Suprapubic skin (tissue), 4 donors: ENCODE measurements at regions not wholly inside any gene's neighbourhood (a gene's known extent, or its start where the extent isn't known, plus 50 kb on each side); places are given as distances from the start of the nearest gene placed in this dataset.

ENCODE experiments used
- CTCF ChIP-seq, 2 donors: fragments of 200-600 bp in 1 of 2; fragments of 450-650 bp in 1 of 2; sonication (generic) in 1 of 2; IDR thresholded peaks; one replicate each; pipeline ENCODE4 v1.5.1; 2016 to 2019; ENCODE audit warnings: antibody characterized with exemption in 2 of 2, mild to moderate bottlenecking in 1 of 2, moderate library complexity in 1 of 2
- POLR2A ChIP-seq, 2 donors: fragments of 450-650 bp; IDR thresholded peaks; one replicate each; pipeline ENCODE4 v1.6.1; 2017; ENCODE audit warnings: antibody characterized with exemption in 2 of 2, mild to moderate bottlenecking in 2 of 2, moderate library complexity in 2 of 2
- POLR2AphosphoS5 ChIP-seq, 3 donors: sonication (generic); formaldehyde crosslinking; IDR thresholded peaks; one replicate each; pipeline ENCODE4 v1.6.1; 2017; ENCODE audit warnings: antibody characterized with exemption in 3 of 3

DNA sequence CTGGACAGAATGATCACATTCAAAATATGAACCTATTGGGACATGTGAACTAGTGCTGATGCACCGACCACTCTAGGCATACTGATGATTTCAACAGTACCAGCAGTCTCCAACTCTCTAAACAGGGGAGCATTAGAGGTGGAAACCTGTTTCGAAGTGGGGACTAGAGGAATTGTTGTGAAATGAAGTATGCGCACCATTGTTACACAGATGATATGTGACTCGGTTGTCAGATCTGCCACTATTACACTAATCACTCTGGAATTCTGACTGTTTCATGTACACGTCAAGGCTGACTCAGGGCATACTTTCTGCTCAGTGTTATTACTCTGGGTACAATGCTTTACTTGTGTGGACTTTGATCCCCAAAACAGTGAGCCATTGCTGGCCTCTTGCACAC, 198.2 kb upstream of the UBE2E2 start:
- TF ChIP-seq POLR2AphosphoS5 (IDR thresholded peaks at IDR 0.05) (no peak), CTCF (IDR thresholded peaks at IDR 0.05) (no peak), POLR2A (IDR thresholded peaks at IDR 0.05) (no peak)
